OCI-LY1 (cell line): ENCODE measurements at regions not wholly inside any gene's neighbourhood (a gene's known extent, or its start where the extent isn't known, plus 50 kb on each side); places are given as distances from the start of the nearest gene placed in this dataset.
A peak's percentile ranks its signal among the peaks of the same experiment; 100 is the strongest.

Experiments used
- H2AFZ ChIP-seq: fragments of 200-600 bp; sonication (generic), shearing (Covaris generic); 2 replicates; pipeline ENCODE4 v1.6.0; 2014; ENCODE audit warnings: antibody characterized with exemption, mild to moderate bottlenecking, low read length
- H3F3A ChIP-seq: fragments of 200-600 bp; sonication (generic), shearing (Covaris generic); 2 replicates; pipeline ENCODE4 v1.6.0; 2014; ENCODE audit warnings: mild to moderate bottlenecking, antibody characterized with exemption, low read length, moderate library complexity; ENCODE audit not compliant: insufficient read depth
- H3K27ac ChIP-seq: fragments of 200-600 bp; sonication (generic); 2 replicates; pipeline ENCODE4 v1.5.1; 2014; ENCODE audit warnings: low read length, mixed run types, mild to moderate bottlenecking, low read depth; ENCODE audit not compliant: poor library complexity, severe bottlenecking
- H3K27me3 ChIP-seq: fragments of 200-600 bp; sonication (generic); 2 replicates; pipeline ENCODE4 v1.6.0; 2014; ENCODE audit warnings: antibody characterized with exemption, mild to moderate bottlenecking, low read length, moderate library complexity; ENCODE audit not compliant: insufficient read depth
- H3K36me3 ChIP-seq: fragments of 200-600 bp; sonication (generic); 2 replicates; pipeline ENCODE4 v1.6.1; 2014; ENCODE audit warnings: mild to moderate bottlenecking, antibody characterized with exemption, low read length, moderate library complexity, mixed read lengths; ENCODE audit not compliant: insufficient read depth
- H3K4me1 ChIP-seq: fragments of 200-600 bp; sonication (generic); 2 replicates; pipeline ENCODE4 v1.5.1; 2014; ENCODE audit warnings: mild to moderate bottlenecking, low read length, moderate library complexity; ENCODE audit not compliant: insufficient read depth, severe bottlenecking
- H3K4me2 ChIP-seq: fragments of 200-600 bp; sonication (generic), shearing (Covaris generic); 2 replicates; pipeline ENCODE4 v1.6.1; 2014; ENCODE audit warnings: low read length
- H3K4me3 ChIP-seq: fragments of 200-600 bp; sonication (generic); 2 replicates; pipeline ENCODE4 v1.5.1; 2014; ENCODE audit warnings: low read length, low read depth, mild to moderate bottlenecking, mixed read lengths; ENCODE audit not compliant: poor library complexity, severe bottlenecking
- H3K79me2 ChIP-seq: fragments of 200-600 bp; shearing (Covaris generic); 2 replicates; pipeline ENCODE4 v1.6.1; 2016; ENCODE audit warnings: mixed run types, low read length, mixed read lengths; ENCODE audit not compliant: insufficient read depth
- H3K9ac ChIP-seq: fragments of 200-600 bp; sonication (generic), shearing (Covaris generic); 2 replicates; pipeline ENCODE4 v1.6.1; 2014; ENCODE audit warnings: mild to moderate bottlenecking, low read length, mixed read lengths
- H3K9me2 ChIP-seq: fragments of 200-600 bp; sonication (generic), shearing (Covaris generic); 2 replicates; pipeline ENCODE4 v1.6.1; 2014; ENCODE audit warnings: low read depth, mild to moderate bottlenecking, low read length, mixed read lengths
- H3K9me3 ChIP-seq: fragments of 200-600 bp; shearing (Covaris generic); 2 replicates; pipeline ENCODE4 v1.6.1; 2014; ENCODE audit warnings: low read length, mixed read lengths
- H4K20me1 ChIP-seq: fragments of 200-600 bp; sonication (generic), shearing (Covaris generic); 2 replicates; pipeline ENCODE4 v1.6.0; 2016; ENCODE audit warnings: mild to moderate bottlenecking, low read length; ENCODE audit not compliant: insufficient read depth
- EZH2 ChIP-seq: fragments of 200-600 bp; sonication (generic), shearing (Covaris generic); IDR thresholded peaks from 2 replicates; pipeline ENCODE4 v1.8.0; 2017; ENCODE audit warnings: borderline replicate concordance, mixed run types, mild to moderate bottlenecking, antibody characterized with exemption, low read length, moderate library complexity, mixed read lengths
- TF ChIP-seq, protein P1 (sequence below): fragments of 200-600 bp; sonication (generic), shearing (Covaris generic); IDR thresholded peaks from 2 replicates; pipeline ENCODE4 v1.5.1; 2017; ENCODE audit warnings: mild to moderate bottlenecking, antibody characterized with exemption, low read length, moderate library complexity, mixed read lengths

DNA sequence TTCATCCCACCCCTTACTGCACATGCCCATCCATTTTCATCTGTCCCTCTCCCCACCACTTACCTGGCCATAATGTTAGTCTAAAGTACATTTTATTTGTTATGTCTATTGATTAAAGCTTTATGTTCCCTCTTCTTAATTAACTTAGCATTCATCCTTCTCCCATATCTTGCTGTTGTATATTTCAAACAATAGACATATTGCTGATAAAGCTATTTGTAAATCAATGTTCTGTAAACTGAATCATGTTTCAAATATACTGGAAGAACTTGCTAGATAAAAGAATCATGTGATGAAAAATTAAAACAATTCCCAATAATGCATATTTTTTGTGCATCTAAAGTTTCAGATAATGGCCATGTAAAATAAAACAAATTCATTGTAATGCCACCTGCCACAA is 249.2 kb downstream of the IGSF11 start:
- Histone ChIP-seq H3K36me3 (0 out of 2 replicates have a peak, but pooled peaks cover 3% of the 10 kb centered on the region), H3K9ac (no peak overlapping the region), H3K4me3 (no peak overlapping the region), H3K9me3 (no peaks in the 10 kb centered on the region), H3K4me2 (no peak overlapping the region), H2AFZ (no peak overlapping the region), H3K27ac (no peak overlapping the region), H3K9me2 (no peaks in the 10 kb centered on the region), H3F3A (no peaks in the 10 kb centered on the region), H4K20me1 (no peaks in the 10 kb centered on the region), H3K4me1 (peaks cover 49% of the 10 kb centered on the region), H3K79me2 (peaks cover 2% of the 10 kb centered on the region; the same call in 1 of the 2 replicates), H3K27me3 (no peaks in the 10 kb centered on the region)
- TF ChIP-seq EZH2: no peak
- TF ChIP-seq, protein P1, sequence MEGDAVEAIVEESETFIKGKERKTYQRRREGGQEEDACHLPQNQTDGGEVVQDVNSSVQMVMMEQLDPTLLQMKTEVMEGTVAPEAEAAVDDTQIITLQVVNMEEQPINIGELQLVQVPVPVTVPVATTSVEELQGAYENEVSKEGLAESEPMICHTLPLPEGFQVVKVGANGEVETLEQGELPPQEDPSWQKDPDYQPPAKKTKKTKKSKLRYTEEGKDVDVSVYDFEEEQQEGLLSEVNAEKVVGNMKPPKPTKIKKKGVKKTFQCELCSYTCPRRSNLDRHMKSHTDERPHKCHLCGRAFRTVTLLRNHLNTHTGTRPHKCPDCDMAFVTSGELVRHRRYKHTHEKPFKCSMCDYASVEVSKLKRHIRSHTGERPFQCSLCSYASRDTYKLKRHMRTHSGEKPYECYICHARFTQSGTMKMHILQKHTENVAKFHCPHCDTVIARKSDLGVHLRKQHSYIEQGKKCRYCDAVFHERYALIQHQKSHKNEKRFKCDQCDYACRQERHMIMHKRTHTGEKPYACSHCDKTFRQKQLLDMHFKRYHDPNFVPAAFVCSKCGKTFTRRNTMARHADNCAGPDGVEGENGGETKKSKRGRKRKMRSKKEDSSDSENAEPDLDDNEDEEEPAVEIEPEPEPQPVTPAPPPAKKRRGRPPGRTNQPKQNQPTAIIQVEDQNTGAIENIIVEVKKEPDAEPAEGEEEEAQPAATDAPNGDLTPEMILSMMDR: no peak

DNA sequence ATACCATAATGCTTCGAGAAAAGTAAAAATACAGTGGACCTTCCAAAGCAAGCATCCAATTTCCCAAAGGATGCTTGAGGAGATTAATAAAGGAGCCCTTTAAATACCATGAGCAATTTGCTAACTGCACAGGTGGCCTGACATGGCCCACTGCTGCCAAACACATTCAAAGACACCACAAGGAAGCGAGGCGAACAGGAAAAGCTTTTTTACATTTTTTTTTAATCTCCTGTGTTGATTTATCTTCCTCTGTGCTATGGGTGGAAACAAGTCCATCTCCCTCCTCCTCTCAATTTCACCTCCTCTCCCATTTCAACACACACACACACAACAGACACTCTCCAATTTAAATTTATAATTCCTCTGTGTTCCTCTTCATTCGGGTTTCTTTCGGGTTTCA is 243.4 kb downstream of the IGSF11 start:
- Histone ChIP-seq H3K4me1 (peaks cover 61% of the 10 kb centered on the region), H3K27me3 (no peaks in the 10 kb centered on the region), H3K9me2 (no peaks in the 10 kb centered on the region), H2AFZ (no peak overlapping the region), H3K27ac (peak overlapping the region; percentile 75), H3K4me3 (peak overlapping the region; percentile 26), H3K9me3 (no peaks in the 10 kb centered on the region), H4K20me1 (no peaks in the 10 kb centered on the region), H3K79me2 (0 out of 2 replicates have a peak, but pooled peaks cover 2% of the 10 kb centered on the region), H3F3A (no peaks in the 10 kb centered on the region), H3K36me3 (0 out of 2 replicates have a peak, but pooled peaks cover 15% of the 10 kb centered on the region), H3K9ac (peak overlapping the region; percentile 13; the same call in 1 of the 2 replicates), H3K4me2 (peak overlapping the region; percentile 56)
- TF ChIP-seq EZH2: no peak
- TF ChIP-seq, protein P1: no peak

DNA sequence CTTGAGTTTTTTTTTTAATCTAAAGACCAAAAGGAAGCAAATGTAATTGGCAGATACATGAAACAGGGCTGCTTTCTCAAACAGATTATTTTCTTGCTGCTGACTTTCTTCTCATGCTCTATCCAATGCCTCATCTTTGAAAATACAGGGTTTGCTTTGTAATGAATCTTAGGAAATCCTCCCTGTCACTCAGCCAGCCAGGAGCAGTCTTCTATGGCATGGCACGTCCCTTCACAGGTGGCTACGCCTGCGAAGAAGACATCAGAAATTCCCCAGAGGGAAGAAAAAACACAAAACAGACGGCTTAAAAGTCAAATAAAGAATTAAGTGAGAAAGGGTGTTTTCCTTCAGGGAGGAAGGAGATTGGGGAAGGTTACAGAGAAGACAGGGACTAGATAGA is 242.5 kb downstream of the IGSF11 start:
- H3K36me3 ChIP-seq: 0 out of 2 replicates have a peak, but pooled peaks cover 15% of the 10 kb centered on the region
- no peaks in the 10 kb centered on the region for H3F3A ChIP-seq
- H3K4me2 ChIP-seq: peak overlapping the region; percentile 56
- TF ChIP-seq, protein P1: no peak
- no peak for TF ChIP-seq EZH2
- peak overlapping the region; percentile 13; the same call in 1 of the 2 replicates for H3K9ac ChIP-seq
- H3K4me1 ChIP-seq: peaks cover 61% of the 10 kb centered on the region
- H3K27me3 ChIP-seq: no peaks in the 10 kb centered on the region
- no peaks in the 10 kb centered on the region for H3K9me2 ChIP-seq
- peak overlapping the region; percentile 26 for H3K4me3 ChIP-seq
- no peak overlapping the region for H2AFZ ChIP-seq
- 0 out of 2 replicates have a peak, but pooled peaks cover 2% of the 10 kb centered on the region for H3K79me2 ChIP-seq
- no peaks in the 10 kb centered on the region for H4K20me1 ChIP-seq
- peak overlapping the region; percentile 75 for H3K27ac ChIP-seq
- H3K9me3 ChIP-seq: no peaks in the 10 kb centered on the region
